GM21515 (cell line): ENCODE measurements at regions not wholly inside any gene's neighbourhood (a gene's known extent, or its start where the extent isn't known, plus 50 kb on each side); places are given as distances from the start of the nearest gene placed in this dataset.

ENCODE experiments used
- ATAC-seq: cut with Tn5 transposase; IDR thresholded peaks from one replicate; pipeline ENCODE4 v1.9.1; 2021; ENCODE audit not compliant: unreplicated experiment

DNA sequence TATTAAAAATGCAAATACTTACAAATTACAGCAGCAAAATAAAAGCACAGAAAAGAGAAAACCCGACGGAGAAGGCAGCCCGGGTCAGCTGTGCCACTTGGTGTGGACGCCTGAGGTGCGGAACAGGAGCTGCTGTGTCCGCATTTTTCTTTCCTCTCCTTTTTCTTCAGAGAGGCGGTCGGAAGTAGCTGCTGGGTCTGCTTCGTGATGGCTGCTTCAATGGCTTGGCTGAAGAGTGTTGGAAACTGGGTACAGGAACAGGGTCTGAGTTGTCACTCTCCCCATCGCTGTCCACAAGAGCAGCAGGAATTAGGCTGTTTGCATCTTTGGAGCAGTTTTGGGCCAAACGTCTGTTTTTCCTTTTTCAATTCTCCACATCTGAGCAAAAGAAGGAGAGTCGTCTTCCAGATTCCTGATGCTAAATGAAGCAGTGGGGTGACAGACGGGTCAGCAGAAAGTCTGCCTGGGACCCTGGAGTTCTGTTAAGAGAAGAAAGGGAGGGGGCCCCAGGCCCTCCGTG is 53.5 kb upstream of the ARL8B start:
- ATAC-seq, result no peak

- ATAC-seq, result no peak
Measured at GRCh38 chr3:5069627-5070026, 52.5 kb upstream of the ARL8B start.

- no peak for ATAC-seq
Measured at GRCh38 chr3:5071061-5071460, 51.0 kb upstream of the ARL8B start.

DNA sequence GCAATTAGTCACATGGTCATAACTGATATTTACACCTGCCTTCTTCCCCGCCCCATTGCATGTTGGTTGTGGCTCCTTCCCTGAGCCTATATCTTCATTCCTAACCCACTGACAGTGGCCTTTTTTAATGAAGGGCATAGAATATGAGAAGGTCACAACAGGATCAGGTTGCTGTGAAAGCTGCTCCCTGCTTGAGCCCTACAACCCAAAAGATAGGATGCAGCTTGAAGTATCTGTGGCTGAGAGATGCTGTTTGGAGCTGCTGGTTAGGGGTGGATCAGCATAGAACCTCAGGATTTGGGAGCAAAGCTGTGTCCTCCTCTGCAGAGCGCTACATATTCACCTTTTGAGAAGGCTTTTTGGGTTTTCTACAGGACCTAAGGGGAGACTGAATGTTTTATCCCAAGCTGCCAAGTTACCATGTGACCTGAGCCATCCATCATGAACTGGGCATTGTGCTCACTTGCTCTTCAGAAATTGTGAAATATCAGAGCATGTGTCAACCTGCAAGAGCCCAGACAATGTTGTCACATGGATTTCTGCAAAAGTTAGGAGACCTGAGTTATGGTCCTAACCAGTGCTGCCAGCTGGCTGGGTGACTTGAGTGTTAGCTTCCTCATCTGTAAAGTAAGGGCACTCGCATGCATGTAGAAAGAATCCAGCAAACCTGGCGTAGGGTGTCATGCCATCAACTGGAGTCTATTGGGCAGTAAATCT is 49.8 kb upstream of the ARL8B start:
- ATAC-seq, result no peak
